Endothelial cell of umbilical vein (primary cell): ENCODE measurements at regions not wholly inside any gene's neighbourhood (a gene's known extent, or its start where the extent isn't known, plus 50 kb on each side); places are given as distances from the start of the nearest gene placed in this dataset.
A peak's percentile ranks its signal among the peaks of the same experiment; 100 is the strongest.

Experiments
- BruUV-seq: library from RNA; stranded (reverse); fragments of 400-500 nt; replicated peaks from 2 replicates; lab custom pipeline; 2021; lab: Mats Ljungman, UMichigan
- CTCF ChIA-PET: fragments of 300-600, 350-600 bp; sonication (Branson Sonifier 250); formaldehyde crosslinking; loops from one replicate; lab custom pipeline; 2021; ENCODE audit warnings: antibody characterized with exemption, inconsistent platforms; lab: Charles Lee
- POLR2A ChIA-PET: fragments of 300-600, 350-600 bp; sonication (Branson Sonifier 250); formaldehyde crosslinking; loops from one replicate; lab custom pipeline; 2021; ENCODE audit warnings: antibody characterized with exemption, inconsistent platforms; lab: Charles Lee
- DNase-seq: peaks from one replicate; pipeline ENCODE4 v3.0.0-alpha.2; 2011; ENCODE audit warnings: low read depth, low spot score
- FAIRE-seq: peaks from 2 replicates; lab custom pipeline; 2011; peaks lifted over from hg19 to GRCh38; lab: Jason Lieb, UNC
- H2AFZ ChIP-seq: 2 replicates; pipeline ENCODE4 v1.6.0; 2012; ENCODE audit warnings: low read depth, low read length, control low read depth, inconsistent platforms
- H3K27ac ChIP-seq: 2 replicates; pipeline ENCODE4 v1.5.1; 2011; ENCODE audit warnings: low read depth, mild to moderate bottlenecking, control low read depth, low read length, moderate library complexity; ENCODE audit not compliant: insufficient read depth
- H3K27me3 ChIP-seq, 2 experiments: 2 replicates each; pipeline versions ENCODE4 v1.6.0 to v1.6.1; 2011; ENCODE audit warnings: low read length in 2 of 2, mixed read lengths in 1 of 2; ENCODE audit not compliant: control insufficient read depth in 2 of 2, insufficient read depth in 2 of 2
- H3K36me3 ChIP-seq, 2 experiments: 2 replicates in 1 of 2; 3 replicates in 1 of 2; pipeline ENCODE4 v1.5.1; 2011; ENCODE audit warnings: low read length in 2 of 2, mild to moderate bottlenecking in 1 of 2, moderate library complexity in 1 of 2; ENCODE audit not compliant: control insufficient read depth in 2 of 2, insufficient read depth in 2 of 2; ENCODE audit errors: extremely low read depth in 1 of 2
- H3K4me1 ChIP-seq: 3 replicates; pipeline ENCODE4 v1.5.1; 2011; ENCODE audit warnings: mild to moderate bottlenecking, low read length; ENCODE audit not compliant: control insufficient read depth, insufficient read depth; ENCODE audit errors: extremely low read depth
- H3K4me2 ChIP-seq: 2 replicates; pipeline ENCODE4 v1.6.1; 2011; ENCODE audit warnings: low read length, control low read depth, mixed read lengths; ENCODE audit not compliant: insufficient read depth
- H3K4me3 ChIP-seq, 3 experiments: fragments of 200-600 bp in 1 of 3; sonication (generic), shearing (Covaris generic) in 1 of 3; replicated peaks in 1 of 3; 2 replicates each; pipeline ENCODE4 v1.5.1; 2011 to 2016; ENCODE audit warnings: control low read depth in 3 of 3, low read length in 3 of 3, mild to moderate bottlenecking in 2 of 3, inconsistent platforms in 1 of 3, low read depth in 1 of 3, moderate library complexity in 1 of 3; ENCODE audit not compliant: insufficient read depth in 1 of 3
- H3K79me2 ChIP-seq: 2 replicates; pipeline ENCODE4 v1.6.0; 2012; ENCODE audit warnings: low read length, inconsistent platforms; ENCODE audit not compliant: control insufficient read depth, insufficient read depth
- H3K9ac ChIP-seq: replicated peaks from 2 replicates; pipeline ENCODE3; 2011; ENCODE audit warnings: low read length, control low read depth; ENCODE audit not compliant: insufficient read depth; ENCODE audit errors: extremely low read depth
- H3K9me1 ChIP-seq: replicated peaks from 3 replicates; pipeline ENCODE4 v1.6.0; 2011; ENCODE audit warnings: mild to moderate bottlenecking, low read length; ENCODE audit not compliant: control insufficient read depth, insufficient read depth; ENCODE audit errors: extremely low read depth
- H3K9me3 ChIP-seq: replicated peaks from 2 replicates; pipeline ENCODE4 v1.5.1; 2012; ENCODE audit warnings: low read length, inconsistent platforms; ENCODE audit not compliant: control insufficient read depth, insufficient read depth
- H4K20me1 ChIP-seq: replicated peaks from 2 replicates; pipeline ENCODE3; 2011; ENCODE audit warnings: mild to moderate bottlenecking, low read length; ENCODE audit not compliant: control insufficient read depth, insufficient read depth; ENCODE audit errors: extremely low read depth
- EZH2 ChIP-seq: IDR thresholded peaks from 2 replicates; pipeline ENCODE4 v1.6.1; 2012; ENCODE audit warnings: borderline replicate concordance, low read depth, mild to moderate bottlenecking, moderate library complexity, low read length, inconsistent platforms; ENCODE audit not compliant: severe bottlenecking
- FOS ChIP-seq: IDR thresholded peaks from 2 replicates; pipeline ENCODE4 v1.6.1; 2011; ENCODE audit warnings: mild to moderate bottlenecking, low read length, moderate library complexity, borderline replicate concordance; ENCODE audit not compliant: insufficient read depth
- JUN ChIP-seq: IDR thresholded peaks from 2 replicates; pipeline ENCODE4 v1.6.1; 2011; ENCODE audit warnings: borderline replicate concordance, low read depth; ENCODE audit not compliant: insufficient read length, insufficient read depth
- POLR2A ChIP-seq: IDR thresholded peaks from 2 replicates; pipeline ENCODE4 v1.6.1; 2012; ENCODE audit warnings: low read depth, mild to moderate bottlenecking, control low read depth, low read length
- POLR2AphosphoS5 ChIP-seq: IDR thresholded peaks from 2 replicates; pipeline ENCODE4 v1.6.1; 2012; ENCODE audit warnings: low read depth, mild to moderate bottlenecking, control low read depth, low read length, moderate library complexity; ENCODE audit not compliant: insufficient read depth
- dilution Hi-C: fragments of 300-500 bp; cut with MboI; formaldehyde crosslinking; loops from one replicate; pipeline ENCODE4 v1.15.0; 2019; ENCODE audit warnings: low sequenced_read_pairs; ENCODE audit not compliant: extremely low pct_ligation_motif_present
- intact Hi-C: fragments of 100-400 bp; cut with micrococcal nuclease; formaldehyde crosslinking; loops from one replicate; pipeline ENCODE4 v1.10.0; 2022

GRCh38 chr7:37504801-37505200 is 56.1 kb upstream of the ELMO1 start:
- CTCF ChIA-PET, result interaction anchor here (1.0 to 7.0 kb wide), 9 partner anchors 9 to 296 kb away, joined by 3 to 80 read pairs (median 6); partner anchors contain the start of gene ELMO1
- Histone ChIP-seq H3K27me3 (peaks cover 9 to 11% of the 10 kb centered on the region in 2 experiments), H4K20me1 (no peaks in the 10 kb centered on the region), H3K9me3 (no peaks in the 10 kb centered on the region), H3K9ac (no peak overlapping the region), H3K79me2 (no peaks in the 10 kb centered on the region), H3K4me2 (no peak overlapping the region), H3K9me1 (no peaks in the 10 kb centered on the region), H3K4me1 (peaks cover 7% of the 10 kb centered on the region), H3K36me3 (no peaks in the 10 kb centered on the region), H3K27ac (no peak overlapping the region), H2AFZ (no peak overlapping the region), H3K4me3 (no peak overlapping the region)
- POLR2A ChIA-PET, result no interaction called here
- intact Hi-C loops (loop anchor here (2.0 to 10.0 kb wide), 3 partner anchors 56 to 330 kb away; partner anchors contain the start of gene ELMO1), dilution Hi-C loops (no loop called here)
- FAIRE-seq (peak; percentile 70), DNase-seq (peak; percentile 79)
- no TSS peak for BruUV-seq
- TF ChIP-seq JUN (peak; percentile 60), FOS (peak; percentile 41), POLR2AphosphoS5 (no peak)

- Histone ChIP-seq H3K79me2 (no peaks in the 10 kb centered on the region), H3K9ac (no peak overlapping the region), H3K36me3 (no peaks in the 10 kb centered on the region), H3K4me1 (peaks cover 7% of the 10 kb centered on the region), H3K4me3 (no peak overlapping the region), H3K9me3 (no peaks in the 10 kb centered on the region), H3K27me3 (peaks cover 9 to 11% of the 10 kb centered on the region in 2 experiments), H4K20me1 (no peaks in the 10 kb centered on the region), H3K4me2 (no peak overlapping the region), H2AFZ (no peak overlapping the region), H3K27ac (no peak overlapping the region), H3K9me1 (no peaks in the 10 kb centered on the region)
- DNase-seq (no peak), FAIRE-seq (peak; percentile 26)
- dilution Hi-C loops, result no loop called here
- ChIA-PET CTCF (interaction anchor here (1.0 to 7.0 kb wide), 8 partner anchors 10 to 538 kb away, joined by 3 to 80 read pairs (median 14); partner anchors contain the start of gene ELMO1), POLR2A (no interaction called here)
- TF ChIP-seq FOS (no peak), POLR2A (no peak), EZH2 (no peak), JUN (no peak)
- intact Hi-C loops, result loop anchor here (2.0 to 10.0 kb wide), 3 partner anchors 57 to 329 kb away; partner anchors contain the start of gene ELMO1
- no TSS peak for BruUV-seq
Measured at GRCh38 chr7:37505750-37506353, 57.2 kb upstream of the ELMO1 start.
